ENCODE measurements at regions not wholly inside any gene's neighbourhood (a gene's known extent, or its start where the extent isn't known, plus 50 kb on each side); places are given as distances from the start of the nearest gene placed in this dataset.

- Histone ChIP-seq H3K4me3 (ENCODE audit: extremely low read depth, insufficient read depth, low read length, poor library complexity, severe bottlenecking) (no peak overlapping the region), H3K4me1 (ENCODE audit: control insufficient read depth, insufficient read depth, low read length, poor library complexity, severe bottlenecking) (no peaks in the 10 kb centered on the region), H3K9me3 (ENCODE audit: control insufficient read depth, low read length) (peaks cover under 1% of the 10 kb centered on the region), H3K27ac (ENCODE audit: low read depth, low read length, severe bottlenecking) (no peak overlapping the region), H3K36me3 (ENCODE audit: control insufficient read depth, insufficient read depth, low read length) (no peaks in the 10 kb centered on the region)
- WGBS, 2 experiments (ENCODE audit: insufficient coverage in 2 of 2), result no CpG with 5 or more reads among the region's 1 CpG
Observed at GRCh38 chr3:87621667-87622066, 345.3 kb upstream of the POU1F1 start.

DNA sequence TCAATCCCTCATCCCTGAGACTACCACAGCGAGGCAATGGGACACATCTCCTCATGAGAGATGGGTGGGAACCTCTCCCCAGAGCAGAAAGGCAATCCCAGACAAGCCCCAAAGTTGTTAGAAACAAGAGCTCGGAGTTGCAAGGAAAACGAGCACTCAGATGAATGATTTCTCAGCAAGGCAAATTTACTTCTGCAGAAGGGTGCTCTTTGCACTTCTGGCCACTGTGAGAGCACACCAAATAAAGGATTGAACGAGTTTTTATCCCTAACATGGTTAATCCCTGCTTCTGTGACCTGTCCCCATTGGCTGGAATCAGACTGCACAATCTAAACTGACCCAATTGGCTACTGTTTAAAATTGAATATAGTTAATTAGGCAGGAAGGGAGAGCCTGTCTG lies 339.1 kb upstream of the POU1F1 start:
- Histone ChIP-seq H3K9me3 (ENCODE audit: control insufficient read depth, low read length) (peaks cover 18% of the 10 kb centered on the region), H3K4me1 (ENCODE audit: control insufficient read depth, insufficient read depth, low read length, poor library complexity, severe bottlenecking) (no peaks in the 10 kb centered on the region), H3K36me3 (ENCODE audit: control insufficient read depth, insufficient read depth, low read length) (no peaks in the 10 kb centered on the region), H3K27ac (ENCODE audit: low read depth, low read length, severe bottlenecking) (no peak overlapping the region), H3K4me3 (ENCODE audit: extremely low read depth, insufficient read depth, low read length, poor library complexity, severe bottlenecking) (no peak overlapping the region)
- 76 to 80% methylated on average over 3 to 4 of the region's 4 CpGs for WGBS, 2 experiments (ENCODE audit: insufficient coverage in 2 of 2)

DNA sequence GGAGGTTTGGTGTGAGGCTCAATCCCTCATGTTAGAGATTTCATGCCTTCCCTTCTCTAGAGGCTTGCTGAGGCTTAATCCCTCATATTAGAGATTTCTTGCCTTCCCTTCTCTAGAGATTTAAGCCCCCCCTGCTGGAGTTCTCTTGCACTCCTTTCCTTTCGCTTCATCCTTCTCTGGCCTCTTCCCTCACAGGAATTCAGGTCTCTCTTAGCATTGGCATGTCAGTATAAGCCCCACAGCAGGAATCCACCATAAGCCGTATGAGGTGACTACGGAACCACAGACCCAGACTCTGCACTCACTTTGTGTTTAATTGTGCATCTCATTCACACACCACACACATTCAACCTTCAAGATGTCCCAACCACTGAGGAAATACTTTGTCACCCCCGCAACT lies 338.6 kb upstream of the POU1F1 start:
- Histone ChIP-seq H3K4me1 (ENCODE audit: control insufficient read depth, insufficient read depth, low read length, poor library complexity, severe bottlenecking) (no peaks in the 10 kb centered on the region), H3K36me3 (ENCODE audit: control insufficient read depth, insufficient read depth, low read length) (no peaks in the 10 kb centered on the region), H3K27ac (ENCODE audit: low read depth, low read length, severe bottlenecking) (no peak overlapping the region), H3K4me3 (ENCODE audit: extremely low read depth, insufficient read depth, low read length, poor library complexity, severe bottlenecking) (no peak overlapping the region), H3K9me3 (ENCODE audit: control insufficient read depth, low read length) (peaks cover 18% of the 10 kb centered on the region)
- WGBS, 2 experiments (ENCODE audit: insufficient coverage in 2 of 2), result 77 to 93% methylated on average over 4 of the region's 4 CpGs

DNA sequence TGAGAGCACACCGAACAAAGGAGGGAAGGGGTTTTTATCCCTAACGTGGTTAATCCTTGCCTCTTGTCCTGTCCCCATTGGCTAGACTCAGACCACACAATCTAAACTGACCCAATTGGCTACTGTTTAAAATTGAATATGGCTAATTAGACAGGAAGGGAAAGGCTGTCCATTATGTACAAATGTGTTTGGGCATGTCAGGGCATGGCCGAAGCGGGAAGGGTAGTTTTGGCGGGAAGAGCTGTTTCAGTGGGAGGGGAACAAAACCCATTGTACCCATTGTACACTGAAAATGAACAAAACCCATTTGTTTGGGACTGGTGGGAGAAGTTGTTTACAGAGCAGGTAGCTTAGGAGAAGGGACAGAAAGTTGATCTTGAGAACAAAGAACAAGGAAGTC lies 330.9 kb upstream of the POU1F1 start:
- H3K27ac ChIP-seq (ENCODE audit: low read depth, low read length, severe bottlenecking), result no peak overlapping the region
- no peaks in the 10 kb centered on the region for H3K36me3 ChIP-seq (ENCODE audit: control insufficient read depth, insufficient read depth, low read length)
- H3K4me3 ChIP-seq (ENCODE audit: extremely low read depth, insufficient read depth, low read length, poor library complexity, severe bottlenecking), result no peak overlapping the region
- 100% methylated on average over 2 of the region's 5 CpGs; no CpG with 5 or more reads in 1 of the 2 experiments for WGBS, 2 experiments (ENCODE audit: insufficient coverage in 2 of 2)
- no peaks in the 10 kb centered on the region for H3K4me1 ChIP-seq (ENCODE audit: control insufficient read depth, insufficient read depth, low read length, poor library complexity, severe bottlenecking)
- peaks cover 17% of the 10 kb centered on the region for H3K9me3 ChIP-seq (ENCODE audit: control insufficient read depth, low read length)

GRCh38 chr3:87595798-87596197 lies 319.4 kb upstream of the POU1F1 start:
- Histone ChIP-seq H3K4me3 (ENCODE audit: extremely low read depth, insufficient read depth, low read length, poor library complexity, severe bottlenecking) (no peak overlapping the region), H3K36me3 (ENCODE audit: control insufficient read depth, insufficient read depth, low read length) (no peaks in the 10 kb centered on the region), H3K9me3 (ENCODE audit: control insufficient read depth, low read length) (peaks cover 3% of the 10 kb centered on the region), H3K27ac (ENCODE audit: low read depth, low read length, severe bottlenecking) (no peak overlapping the region), H3K4me1 (ENCODE audit: control insufficient read depth, insufficient read depth, low read length, poor library complexity, severe bottlenecking) (no peaks in the 10 kb centered on the region)
- WGBS, 2 experiments (ENCODE audit: insufficient coverage in 2 of 2), result no CpG with 5 or more reads among the region's 4 CpGs

DNA sequence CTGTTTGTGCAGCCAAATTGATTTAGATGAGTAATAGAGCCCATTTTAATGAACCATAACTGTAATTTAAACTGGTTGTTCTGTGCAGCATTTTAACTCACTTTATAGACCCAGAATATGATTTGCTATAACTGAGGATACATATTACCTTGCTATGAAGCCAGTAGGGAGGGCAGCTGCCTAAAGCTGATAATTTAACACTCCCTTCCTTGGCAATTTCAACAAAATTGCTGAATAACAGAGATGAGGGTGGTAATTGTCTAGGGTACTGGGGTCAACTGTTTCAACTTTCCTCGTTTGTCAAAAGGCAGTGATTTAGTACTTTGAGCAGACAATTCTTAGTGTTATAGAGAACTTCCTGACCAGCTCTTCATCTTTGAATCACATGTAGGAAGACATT lies 304.9 kb upstream of the POU1F1 start:
- Histone ChIP-seq H3K4me3 (ENCODE audit: extremely low read depth, insufficient read depth, low read length, poor library complexity, severe bottlenecking) (no peak overlapping the region), H3K9me3 (ENCODE audit: control insufficient read depth, low read length) (no peaks in the 10 kb centered on the region), H3K4me1 (ENCODE audit: control insufficient read depth, insufficient read depth, low read length, poor library complexity, severe bottlenecking) (no peaks in the 10 kb centered on the region), H3K27ac (ENCODE audit: low read depth, low read length, severe bottlenecking) (no peak overlapping the region), H3K36me3 (ENCODE audit: control insufficient read depth, insufficient read depth, low read length) (no peaks in the 10 kb centered on the region)
- no CpG with 5 or more reads among the region's 1 CpG for WGBS, 2 experiments (ENCODE audit: insufficient coverage in 2 of 2)

GRCh38 chr3:87576752-87577151 lies 300.4 kb upstream of the POU1F1 start:
- Histone ChIP-seq H3K36me3 (ENCODE audit: control insufficient read depth, insufficient read depth, low read length) (no peaks in the 10 kb centered on the region), H3K9me3 (ENCODE audit: control insufficient read depth, low read length) (no peaks in the 10 kb centered on the region), H3K4me3 (ENCODE audit: extremely low read depth, insufficient read depth, low read length, poor library complexity, severe bottlenecking) (no peak overlapping the region), H3K4me1 (ENCODE audit: control insufficient read depth, insufficient read depth, low read length, poor library complexity, severe bottlenecking) (no peaks in the 10 kb centered on the region), H3K27ac (ENCODE audit: low read depth, low read length, severe bottlenecking) (no peak overlapping the region)
- 74 to 100% methylated on average over 1 to 3 of the region's 4 CpGs for WGBS, 2 experiments (ENCODE audit: insufficient coverage in 2 of 2)

- WGBS, 2 experiments (ENCODE audit: insufficient coverage in 2 of 2), result 60 to 65% methylated on average over 3 to 5 of the region's 5 CpGs
- no peak overlapping the region for H3K4me3 ChIP-seq (ENCODE audit: extremely low read depth, insufficient read depth, low read length, poor library complexity, severe bottlenecking)
- no peaks in the 10 kb centered on the region for H3K9me3 ChIP-seq (ENCODE audit: control insufficient read depth, low read length)
- H3K4me1 ChIP-seq (ENCODE audit: control insufficient read depth, insufficient read depth, low read length, poor library complexity, severe bottlenecking), result no peaks in the 10 kb centered on the region
- H3K36me3 ChIP-seq (ENCODE audit: control insufficient read depth, insufficient read depth, low read length), result no peaks in the 10 kb centered on the region
- no peak overlapping the region for H3K27ac ChIP-seq (ENCODE audit: low read depth, low read length, severe bottlenecking)
Observed at GRCh38 chr3:87575550-87575949, 299.2 kb upstream of the POU1F1 start.

DNA sequence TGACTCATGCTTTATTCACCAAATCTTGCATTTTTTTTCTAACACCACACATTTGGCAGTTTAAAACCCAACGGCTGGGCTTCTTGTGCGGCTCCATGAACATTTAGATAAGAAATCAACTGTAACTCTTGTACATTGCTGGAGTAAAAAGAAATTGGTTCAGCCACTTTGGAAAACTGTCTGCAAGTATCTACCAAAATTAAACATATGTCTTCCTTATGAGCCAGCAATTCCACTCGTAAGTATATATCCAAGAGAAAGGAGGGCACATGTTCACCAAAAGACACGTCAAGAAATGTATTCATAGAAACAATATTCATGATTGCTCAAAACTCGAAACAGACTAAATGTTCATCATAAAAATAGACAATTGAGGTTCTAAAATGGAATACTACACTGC lies 291.9 kb upstream of the POU1F1 start:
- no peak overlapping the region for H3K27ac ChIP-seq (ENCODE audit: low read depth, low read length, severe bottlenecking)
- H3K4me3 ChIP-seq (ENCODE audit: extremely low read depth, insufficient read depth, low read length, poor library complexity, severe bottlenecking), result no peak overlapping the region
- no peaks in the 10 kb centered on the region for H3K36me3 ChIP-seq (ENCODE audit: control insufficient read depth, insufficient read depth, low read length)
- H3K9me3 ChIP-seq (ENCODE audit: control insufficient read depth, low read length), result no peaks in the 10 kb centered on the region
- no peaks in the 10 kb centered on the region for H3K4me1 ChIP-seq (ENCODE audit: control insufficient read depth, insufficient read depth, low read length, poor library complexity, severe bottlenecking)
- 100% methylated on average over 2 of the region's 5 CpGs; no CpG with 5 or more reads in 1 of the 2 experiments for WGBS, 2 experiments (ENCODE audit: insufficient coverage in 2 of 2)

GRCh38 chr3:87564438-87564837 lies 288.1 kb upstream of the POU1F1 start:
- no peaks in the 10 kb centered on the region for H3K36me3 ChIP-seq (ENCODE audit: control insufficient read depth, insufficient read depth, low read length)
- no peak overlapping the region for H3K27ac ChIP-seq (ENCODE audit: low read depth, low read length, severe bottlenecking)
- WGBS, 2 experiments (ENCODE audit: insufficient coverage in 2 of 2), result 78 to 80% methylated on average over 1 of the region's 1 CpG
- no peaks in the 10 kb centered on the region for H3K4me1 ChIP-seq (ENCODE audit: control insufficient read depth, insufficient read depth, low read length, poor library complexity, severe bottlenecking)
- H3K9me3 ChIP-seq (ENCODE audit: control insufficient read depth, low read length), result no peaks in the 10 kb centered on the region
- H3K4me3 ChIP-seq (ENCODE audit: extremely low read depth, insufficient read depth, low read length, poor library complexity, severe bottlenecking), result no peak overlapping the region

- Histone ChIP-seq H3K27ac (ENCODE audit: low read depth, low read length, severe bottlenecking) (no peak overlapping the region), H3K36me3 (ENCODE audit: control insufficient read depth, insufficient read depth, low read length) (no peaks in the 10 kb centered on the region), H3K4me1 (ENCODE audit: control insufficient read depth, insufficient read depth, low read length, poor library complexity, severe bottlenecking) (no peaks in the 10 kb centered on the region), H3K9me3 (ENCODE audit: control insufficient read depth, low read length) (no peaks in the 10 kb centered on the region), H3K4me3 (ENCODE audit: extremely low read depth, insufficient read depth, low read length, poor library complexity, severe bottlenecking) (no peak overlapping the region)
- WGBS, 2 experiments (ENCODE audit: insufficient coverage in 2 of 2), result 63 to 93% methylated on average over 2 to 3 of the region's 4 CpGs
Observed at GRCh38 chr3:87563712-87564111, 287.3 kb upstream of the POU1F1 start.
